HepG2 (cell line): ENCODE measurements at regions not wholly inside any gene's neighbourhood (a gene's known extent, or its start where the extent isn't known, plus 50 kb on each side); places are given as distances from the start of the nearest gene placed in this dataset.

Experiments
- ATAC-seq: fragments of 200-7000 bp; cut with Tn5 transposase; 3 replicates; pipeline ENCODE4 v1.9.1; 2020; ENCODE audit warnings: mild to moderate bottlenecking, moderate library complexity
- BruUV-seq: library from RNA; stranded (reverse); fragments of 400-500 nt; replicated peaks from 2 replicates; lab custom pipeline; 2021; lab: Mats Ljungman, UMichigan
- CTCF ChIA-PET: fragments of 300-600 bp; formaldehyde crosslinking; extraction: SDS; loops from one replicate; lab custom pipeline; 2021; ENCODE audit warnings: low total read pairs, inconsistent platforms, low intra/inter-chr PET ratio; lab: Yijun Ruan, JAX
- POLR2A ChIA-PET: fragments of 350-600 bp; sonication (Branson Sonifier 250); formaldehyde crosslinking; loops from one replicate; lab custom pipeline; 2020; ENCODE audit warnings: antibody characterized with exemption, inconsistent platforms; lab: Yijun Ruan, JAX
- DNase-seq: peaks from one replicate; pipeline ENCODE4 v3.0.0-alpha.2; 2015; ENCODE audit warnings: low spot score
- FAIRE-seq: peaks from 3 replicates; lab custom pipeline; 2011; peaks lifted over from hg19 to GRCh38; lab: Jason Lieb, UNC
- H2AFZ ChIP-seq: one replicate; pipeline ENCODE4 v1.6.1; 2011; ENCODE audit warnings: low read length, inconsistent platforms
- H3K27ac ChIP-seq: fragments of 300-600 bp; 3 replicates; pipeline ENCODE4 v1.8.0; 2011; ENCODE audit warnings: mixed run types, mild to moderate bottlenecking, mixed read lengths, low read length, inconsistent platforms; ENCODE audit not compliant: insufficient read depth; ENCODE audit errors: extremely low read length
- H3K27me3 ChIP-seq, 2 experiments: fragments of 200-600 bp in 1 of 2; 2 replicates in 1 of 2; 3 replicates in 1 of 2; pipeline versions ENCODE4 v1.6.0 to v1.8.0; 2011; ENCODE audit warnings: low read length in 2 of 2, mild to moderate bottlenecking in 2 of 2, moderate library complexity in 2 of 2, inconsistent platforms in 1 of 2; ENCODE audit not compliant: insufficient read depth in 2 of 2, control insufficient read depth in 1 of 2
- H3K36me3 ChIP-seq, 2 experiments: fragments of 200-600 bp in 1 of 2; replicated peaks in 1 of 2; 2 replicates in 1 of 2; 3 replicates in 1 of 2; pipeline versions ENCODE4 v1.5.1 to v1.8.0; 2011; ENCODE audit warnings: low read length in 2 of 2, inconsistent platforms in 1 of 2; ENCODE audit not compliant: insufficient read depth in 2 of 2, control insufficient read depth in 1 of 2
- H3K4me1 ChIP-seq: 2 replicates; pipeline ENCODE4 v1.5.1; 2012; ENCODE audit warnings: low read length, inconsistent platforms; ENCODE audit not compliant: insufficient read depth
- H3K4me2 ChIP-seq: 2 replicates; pipeline ENCODE4 v1.6.0; 2011; ENCODE audit warnings: low read depth, low read length, inconsistent platforms
- H3K4me3 ChIP-seq, 3 experiments: fragments of 200-600 bp in 1 of 3; sonication (generic), shearing (Covaris generic) in 1 of 3; replicated peaks in 1 of 3; 2 replicates each; pipeline ENCODE4 v1.5.1; 2011 to 2016; ENCODE audit warnings: low read length in 3 of 3, inconsistent platforms in 2 of 3, low read depth in 2 of 3, mild to moderate bottlenecking in 2 of 3, control low read depth in 1 of 3, mixed read lengths in 1 of 3; ENCODE audit not compliant: insufficient read depth in 1 of 3
- H3K79me2 ChIP-seq: one replicate; pipeline ENCODE4 v1.6.1; 2011; ENCODE audit warnings: low read length, inconsistent platforms; ENCODE audit not compliant: insufficient read depth
- H3K9ac ChIP-seq: 2 replicates; pipeline ENCODE4 v1.6.0; 2011; ENCODE audit warnings: mild to moderate bottlenecking, low read depth, low read length, inconsistent platforms; ENCODE audit not compliant: insufficient read depth
- H3K9me3 ChIP-seq: 2 replicates; pipeline ENCODE4 v1.5.1; 2012; ENCODE audit warnings: mild to moderate bottlenecking, low read length
- H4K20me1 ChIP-seq: 2 replicates; pipeline ENCODE4 v1.6.0; 2011; ENCODE audit warnings: inconsistent platforms, mild to moderate bottlenecking, low read length, moderate library complexity; ENCODE audit not compliant: insufficient read depth
- CENPT ChIP-seq: sonication (generic); formaldehyde crosslinking; IDR thresholded peaks from 2 replicates; pipeline ENCODE4 v1.8.0; 2022; ENCODE audit warnings: low read depth, mild to moderate bottlenecking, moderate library complexity, missing genetic modification reagents
- CERS6 ChIP-seq: sonication (generic); formaldehyde crosslinking; IDR thresholded peaks from 2 replicates; pipeline ENCODE4 v1.5.0; 2020; ENCODE audit warnings: missing genetic modification reagents
- FOXA1 ChIP-seq, 2 experiments: fragments of 450-650 bp in 1 of 2; sonication (generic) in 1 of 2; formaldehyde crosslinking in 1 of 2; IDR thresholded peaks; 2 replicates each; pipeline versions ENCODE4 v1.4.0 to v1.6.1; 2016 to 2020; ENCODE audit warnings: missing genetic modification reagents in 1 of 2
- FOXA3 ChIP-seq: IDR thresholded peaks from 2 replicates; pipeline ENCODE4 v1.6.1; 2016; ENCODE audit warnings: missing genetic modification reagents, missing compliant biosample characterization
- HNF4G ChIP-seq, 2 experiments: sonication (generic) in 1 of 2; formaldehyde crosslinking in 1 of 2; IDR thresholded peaks; 2 replicates each; pipeline versions ENCODE4 v1.4.0 to v1.6.1; 2011 to 2020; ENCODE audit warnings: borderline replicate concordance in 2 of 2, low read depth in 2 of 2, mild to moderate bottlenecking in 2 of 2, low read length in 1 of 2, missing genetic modification reagents in 1 of 2, moderate library complexity in 1 of 2
- KDM6A ChIP-seq: IDR thresholded peaks from 2 replicates; pipeline ENCODE4 v1.6.1; 2016; ENCODE audit warnings: low read depth
- MBD4 ChIP-seq: IDR thresholded peaks from 2 replicates; pipeline ENCODE4 v1.6.1; 2012; ENCODE audit warnings: low read length, inconsistent platforms, borderline replicate concordance
- NR3C1 ChIP-seq: sonication (generic); formaldehyde crosslinking; IDR thresholded peaks from 2 replicates; pipeline ENCODE4 v1.4.0; 2020; ENCODE audit warnings: missing genetic modification reagents
- ZBTB14 ChIP-seq: sonication (generic); formaldehyde crosslinking; IDR thresholded peaks from 2 replicates; pipeline ENCODE4 v1.4.0; 2020; ENCODE audit warnings: missing genetic modification reagents
- ZC3H4 ChIP-seq: sonication (generic); formaldehyde crosslinking; IDR thresholded peaks from 2 replicates; pipeline ENCODE4 v1.4.0; 2020; ENCODE audit warnings: missing genetic modification reagents, borderline replicate concordance
- ZNF180 ChIP-seq: sonication (generic); formaldehyde crosslinking; IDR thresholded peaks from 2 replicates; pipeline ENCODE4 v1.4.0; 2020; ENCODE audit warnings: low read depth, missing genetic modification reagents, borderline replicate concordance
- ZNF251 ChIP-seq: sonication (generic); formaldehyde crosslinking; IDR thresholded peaks from 2 replicates; pipeline ENCODE4 v1.9.0; 2021; ENCODE audit warnings: mild to moderate bottlenecking, missing genetic modification reagents
- ZNF33A ChIP-seq: sonication (generic); formaldehyde crosslinking; IDR thresholded peaks from 2 replicates; pipeline ENCODE4 v1.5.1; 2020; ENCODE audit warnings: missing genetic modification reagents, mild to moderate bottlenecking, moderate library complexity, borderline replicate concordance
- ZNF615 ChIP-seq: sonication (generic); formaldehyde crosslinking; IDR thresholded peaks from 2 replicates; pipeline ENCODE4 v1.5.0; 2020; ENCODE audit warnings: mild to moderate bottlenecking, missing genetic modification reagents, borderline replicate concordance
- ZNF746 ChIP-seq: sonication (generic); formaldehyde crosslinking; IDR thresholded peaks from 2 replicates; pipeline ENCODE4 v1.8.0; 2022; ENCODE audit warnings: mild to moderate bottlenecking, missing genetic modification reagents
- WGBS: methylation state at CpG from one replicate; pipeline ENCODE4 v1.1.6; 2017; ENCODE audit warnings: low lambda C conversion rate; 5-methylcytosine and 5-hydroxymethylcytosine counted together
- in situ Hi-C: cut with HindIII; loops from 2 replicates; pipeline ENCODE4 v1.10.0; 2017; ENCODE audit warnings: low pct_unique_long_range_greater_than_20kb; ENCODE audit not compliant: extremely low pct_ligation_motif_present
- intact Hi-C: fragments of 100-400 bp; cut with micrococcal nuclease; formaldehyde crosslinking; loops from one replicate; pipeline ENCODE4 v1.10.0; 2022; ENCODE audit not compliant: unreplicated experiment

GRCh38 chrX:137427426-137427778, 138.5 kb upstream of the ZIC3 start:
- no peak for ATAC-seq

GRCh38 chrX:137426695-137427425, 139.1 kb upstream of the ZIC3 start:
- no peak for TF ChIP-seq NR3C1 (CRISPR knock-in tag)
- no peak for TF ChIP-seq MBD4
- no peak for TF ChIP-seq ZNF33A
- no peak for TF ChIP-seq ZNF180 (CRISPR knock-in tag)
- no peak for TF ChIP-seq ZNF746 (CRISPR knock-in tag)
- TF ChIP-seq CERS6 (CRISPR knock-in tag) = no peak
- TF ChIP-seq ZC3H4 (CRISPR knock-in tag) = no peak
- BruUV-seq = no TSS peak
- Histone ChIP-seq H3K4me3 (no peak overlapping the region), H3K27ac (no peak overlapping the region), H3K79me2 (no peaks in the 10 kb centered on the region), H3K27me3 (peaks cover 0 to 10% of the 10 kb centered on the region in 2 experiments; a peak in 2 of 5 replicates), H3K9me3 (no peaks in the 10 kb centered on the region), H3K4me2 (no peak overlapping the region), H4K20me1 (no peaks in the 10 kb centered on the region), H3K4me1 (no peaks in the 10 kb centered on the region), H3K36me3 (no peaks in the 10 kb centered on the region), H3K9ac (no peak overlapping the region), H2AFZ (no peak overlapping the region)
- in situ Hi-C loops (no loop called here), intact Hi-C loops (no loop called here)
- FAIRE-seq (no peak), ATAC-seq (no peak), DNase-seq (no peak)
- POLR2A ChIA-PET = no interaction called here
- 17% methylated on average over 12 of the region's 37 CpGs for WGBS
- CTCF ChIA-PET = no interaction called here

More at GRCh38 chrX:137427426-137427778, 138.5 kb upstream of the ZIC3 start:
- Histone ChIP-seq H3K36me3 (no peaks in the 10 kb centered on the region), H3K4me1 (no peaks in the 10 kb centered on the region), H3K9me3 (no peaks in the 10 kb centered on the region), H3K79me2 (no peaks in the 10 kb centered on the region), H3K4me2 (no peak overlapping the region), H3K9ac (no peak overlapping the region), H3K27me3 (peaks cover 0 to 10% of the 10 kb centered on the region in 2 experiments; a peak in 2 of 5 replicates), H3K4me3 (no peak overlapping the region), H2AFZ (no peak overlapping the region), H3K27ac (no peak overlapping the region), H4K20me1 (no peaks in the 10 kb centered on the region)
- in situ Hi-C loops (no loop called here), intact Hi-C loops (no loop called here)
- FAIRE-seq (no peak), DNase-seq (no peak)
- no TSS peak for BruUV-seq
- ChIA-PET CTCF (no interaction called here), POLR2A (no interaction called here)
- TF ChIP-seq FOXA3 (CRISPR knock-in tag) (no peak), KDM6A (no peak), CENPT (CRISPR knock-in tag) (no peak), ZNF251 (CRISPR knock-in tag) (no peak), HNF4G (IDR thresholded peaks at IDR 0.05; ENCODE audit: borderline replicate concordance, low read depth, low read length) (no peak), HNF4G (CRISPR knock-in tag; IDR thresholded peaks at IDR 0.05; ENCODE audit: borderline replicate concordance, low read depth) (no peak), FOXA1 (IDR thresholded peaks at IDR 0.05) (no peak), FOXA1 (CRISPR knock-in tag; IDR thresholded peaks at IDR 0.05) (no peak), ZBTB14 (CRISPR knock-in tag) (no peak), ZNF615 (CRISPR knock-in tag) (no peak)
- WGBS = no CpG with 5 or more reads among the region's 20 CpGs
